Brain pericyte (primary cell): ENCODE measurements at regions not wholly inside any gene's neighbourhood (a gene's known extent, or its start where the extent isn't known, plus 50 kb on each side); places are given as distances from the start of the nearest gene placed in this dataset.

Experiments
- DNase-seq: peaks from one replicate; pipeline ENCODE4 v3.0.0-alpha.2; 2012; ENCODE audit warnings: low read depth, low spot score

DNA sequence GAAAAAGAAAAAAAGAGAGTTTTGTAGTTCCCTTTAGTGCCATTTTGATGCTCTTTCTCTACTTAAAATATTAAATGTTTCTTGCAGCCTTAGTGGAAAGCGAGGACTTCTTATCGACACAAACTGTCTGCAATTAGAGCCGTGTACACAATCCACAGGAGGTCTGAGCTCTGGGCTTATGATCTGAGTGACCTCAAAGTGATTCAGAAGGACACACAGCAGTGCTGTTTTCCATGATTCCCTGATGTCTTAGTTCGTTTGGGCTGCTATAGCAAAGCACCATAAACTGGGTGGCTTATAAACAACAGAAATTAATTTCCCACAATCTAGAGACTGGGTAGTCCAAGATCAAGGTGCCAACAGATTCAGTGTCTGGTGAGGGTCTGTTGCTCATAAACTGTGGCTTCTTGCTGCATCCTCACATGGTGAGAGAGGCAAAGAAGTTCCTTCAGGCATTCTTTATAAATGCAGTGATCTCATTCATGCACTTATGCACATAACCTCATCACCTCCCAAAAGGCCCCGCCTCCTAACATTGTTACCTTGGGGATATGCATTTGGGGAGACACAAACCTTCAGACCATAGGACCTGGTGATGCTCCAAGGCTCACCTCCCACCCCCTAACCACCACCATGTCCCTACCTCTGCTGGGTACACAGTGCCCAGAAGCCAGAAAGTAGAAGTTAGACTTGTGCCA lies 204.5 kb upstream of the GHITM start:
- no peak for DNase-seq

DNA sequence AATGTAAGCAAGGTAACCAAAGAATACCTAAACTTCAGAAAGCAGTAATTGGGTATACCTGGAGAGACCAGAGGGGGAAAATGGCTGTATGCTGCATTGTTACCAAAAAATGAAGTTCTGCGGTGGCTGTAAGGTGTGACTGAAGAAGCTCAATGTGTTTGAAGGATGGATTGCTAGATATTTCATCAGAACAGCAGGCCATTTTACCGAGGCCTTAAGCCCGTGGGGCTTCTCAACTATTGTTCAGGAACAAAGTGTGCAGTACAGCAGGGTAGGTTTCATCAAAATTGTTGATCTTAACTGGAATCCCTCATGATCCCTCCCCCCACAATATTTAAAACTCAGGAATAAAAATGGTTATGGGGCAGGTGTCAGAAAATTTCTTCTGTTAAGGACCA lies 204.0 kb upstream of the GHITM start:
- no peak for DNase-seq

GRCh38 chr10:83935911-83936310 lies 203.4 kb upstream of the GHITM start:
- no peak for DNase-seq

- no peak for DNase-seq
Observed at GRCh38 chr10:83937161-83937560, 202.1 kb upstream of the GHITM start.

DNA sequence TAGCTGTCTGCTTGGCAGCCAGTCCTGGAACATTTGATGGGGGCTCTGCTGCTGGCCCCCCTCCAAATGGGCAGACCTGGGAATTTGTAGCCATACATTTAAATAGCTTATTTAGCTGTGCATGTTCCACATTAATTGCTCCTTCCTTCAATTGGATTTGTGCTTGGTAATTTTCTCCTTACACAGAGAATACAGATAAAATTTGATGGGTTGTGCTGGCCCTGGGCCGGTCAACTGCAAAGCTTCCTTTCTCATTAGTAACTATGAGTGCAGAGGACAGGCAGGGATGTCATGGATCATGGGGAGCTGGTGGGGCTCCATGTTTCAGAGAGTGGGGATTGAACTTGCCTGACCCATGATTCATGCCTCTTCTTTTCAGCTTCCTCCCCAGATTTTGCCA lies 201.5 kb upstream of the GHITM start:
- no peak for DNase-seq

- no peak for DNase-seq
Observed at GRCh38 chr10:83941189-83941588, 198.1 kb upstream of the GHITM start.

GRCh38 chr10:83942410-83942809 lies 196.9 kb upstream of the GHITM start:
- DNase-seq, result no peak

- no peak for DNase-seq
Observed at GRCh38 chr10:83943049-83943448, 196.3 kb upstream of the GHITM start.

DNA sequence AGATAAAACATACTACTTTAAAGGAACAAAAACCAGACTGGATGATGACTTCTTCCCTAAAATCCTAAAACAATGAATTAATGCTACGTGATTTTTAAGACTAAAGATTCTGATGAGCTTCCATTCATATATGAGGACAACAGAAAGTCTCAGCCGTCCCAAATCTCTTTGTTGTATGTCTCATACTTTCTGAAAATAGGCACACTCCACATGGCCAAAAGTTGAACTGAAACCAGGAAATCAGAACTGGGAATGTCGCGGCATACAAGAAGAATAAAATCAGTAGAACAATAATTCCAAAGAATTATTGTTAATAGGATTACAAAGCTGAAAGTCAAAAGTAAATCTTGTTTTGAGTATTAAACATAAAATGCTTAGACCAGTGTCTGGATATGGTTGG lies 195.4 kb upstream of the GHITM start:
- DNase-seq, result no peak

DNA sequence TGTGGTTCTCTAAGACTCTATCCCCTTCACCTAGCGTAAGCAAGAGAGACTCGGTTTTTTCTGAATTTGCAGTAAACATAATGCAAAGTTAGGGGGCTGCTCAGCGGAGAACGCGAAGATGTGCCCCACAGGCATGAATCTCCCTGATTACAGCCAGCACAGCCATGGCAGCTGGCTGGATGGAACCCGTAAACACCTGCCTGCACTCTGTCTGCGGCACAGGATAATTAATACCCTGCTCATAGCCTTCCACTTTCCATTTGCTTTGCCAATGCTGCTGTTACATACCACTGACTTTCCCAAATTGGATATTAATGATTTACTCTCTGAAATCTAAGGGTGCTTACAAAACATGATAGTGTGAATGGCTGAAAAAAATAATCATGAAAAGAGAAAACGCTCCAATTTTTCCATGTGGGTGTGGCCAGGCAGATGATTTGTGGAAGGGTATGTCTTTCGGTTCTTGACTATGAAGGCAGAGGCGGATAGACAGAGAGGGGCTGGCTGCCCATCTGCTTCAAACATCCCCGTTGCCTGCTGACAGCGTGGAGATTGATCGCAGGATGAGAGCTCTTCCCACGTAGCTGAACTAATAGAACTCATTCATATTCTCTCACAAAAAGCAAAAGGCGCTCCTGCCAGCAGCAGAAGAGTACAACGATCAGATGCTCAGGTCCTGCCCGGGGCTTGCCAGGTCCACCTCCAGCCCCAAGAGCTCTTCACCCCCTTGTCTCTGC lies 193.2 kb upstream of the GHITM start:
- no peak for DNase-seq

- no peak for DNase-seq
Observed at GRCh38 chr10:83952314-83952713, 187.0 kb upstream of the GHITM start.

GRCh38 chr10:83953589-83953988 lies 185.7 kb upstream of the GHITM start:
- DNase-seq, result no peak

DNA sequence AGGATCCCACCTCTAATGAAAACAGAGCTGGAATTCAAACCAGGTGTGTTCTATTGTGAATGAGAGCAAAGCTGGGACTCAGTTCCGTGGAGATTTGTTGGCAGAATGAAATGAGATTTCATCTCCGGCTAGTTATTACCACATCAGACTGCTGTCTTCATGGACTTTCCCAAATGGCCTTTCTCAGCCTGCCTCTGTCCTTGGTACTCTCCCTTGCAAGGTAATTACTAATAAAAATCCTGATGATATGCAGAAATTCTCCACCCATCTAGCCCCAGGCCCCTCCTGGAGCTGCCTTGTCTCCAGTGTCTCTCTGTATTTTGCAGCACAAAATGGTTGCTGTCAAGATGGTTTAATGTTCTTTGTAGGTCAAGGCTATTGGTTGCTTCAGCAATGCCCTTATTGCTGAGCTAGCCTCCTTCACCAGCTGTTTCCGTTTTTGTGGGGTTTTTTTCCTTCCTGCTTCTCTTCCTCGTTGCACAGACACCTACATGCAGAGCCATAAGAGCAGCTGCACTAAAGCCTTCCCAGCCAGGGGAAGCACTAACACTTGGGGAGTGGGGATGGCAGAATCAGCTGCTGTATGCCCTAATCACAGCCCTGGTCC lies 185.0 kb upstream of the GHITM start:
- DNase-seq, result no peak

- DNase-seq, result no peak
Observed at GRCh38 chr10:83955406-83955805, 183.9 kb upstream of the GHITM start.

DNA sequence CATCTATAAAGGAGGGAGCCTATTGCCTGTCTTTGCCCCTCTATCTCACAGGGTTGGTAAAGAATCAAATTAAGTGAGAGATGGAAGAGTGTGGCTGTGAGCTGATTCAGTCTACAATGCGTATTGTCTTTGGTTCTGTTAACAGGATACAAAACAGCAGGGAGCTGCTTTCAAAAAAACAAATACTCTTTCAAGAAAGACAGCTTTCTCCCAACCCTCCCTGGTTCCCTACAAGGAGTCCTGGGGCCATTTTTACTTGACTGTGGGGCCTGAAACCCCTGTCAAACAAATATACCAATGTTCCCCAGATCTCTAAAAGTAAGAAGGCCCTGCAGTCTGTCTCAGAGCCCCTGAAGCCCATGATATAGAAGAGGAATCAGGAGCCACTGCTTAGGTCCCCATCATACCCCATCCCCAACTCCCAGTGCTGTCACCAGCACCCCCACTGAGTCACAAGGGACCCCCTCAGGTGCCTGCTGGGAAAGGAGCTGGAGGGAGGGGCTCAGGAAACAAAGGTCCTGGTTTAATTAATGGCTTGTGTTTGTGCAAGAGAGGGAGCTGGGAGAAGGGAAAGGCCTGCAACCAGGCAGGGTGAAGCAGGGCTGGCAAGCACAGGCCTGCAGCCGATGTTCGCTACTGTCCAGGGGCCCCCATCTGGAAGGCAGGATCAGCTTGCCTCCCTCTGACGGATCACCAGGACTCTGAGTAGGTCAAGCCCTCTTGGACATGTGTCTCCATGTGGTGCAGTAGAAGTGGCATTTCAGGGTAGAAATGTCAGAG lies 182.0 kb upstream of the GHITM start:
- no peak for DNase-seq

DNA sequence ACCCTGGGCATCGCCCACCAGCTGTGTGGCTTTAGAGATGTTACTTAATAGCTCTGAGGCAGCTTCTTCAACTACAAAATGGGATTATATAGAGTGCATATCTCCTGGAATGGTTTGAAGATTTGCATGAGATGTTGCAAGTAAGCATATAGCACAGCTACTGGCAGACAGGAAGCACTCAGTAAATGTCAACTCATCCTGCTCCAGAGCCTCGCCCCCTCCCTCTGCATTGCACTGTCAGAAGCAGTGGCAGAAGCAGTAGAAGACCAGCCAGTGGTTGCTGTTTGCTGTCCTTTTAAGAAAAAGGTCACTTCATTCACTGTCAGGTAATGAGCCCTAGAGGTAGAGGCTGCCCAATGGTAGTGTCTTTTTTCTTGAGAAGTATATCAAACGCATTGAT lies 180.0 kb upstream of the GHITM start:
- no peak for DNase-seq

- DNase-seq, result no peak
Observed at GRCh38 chr10:83960125-83960524, 179.2 kb upstream of the GHITM start.

- DNase-seq, result no peak
Observed at GRCh38 chr10:83961620-83962019, 177.7 kb upstream of the GHITM start.

GRCh38 chr10:83963446-83963845 lies 175.9 kb upstream of the GHITM start:
- no peak for DNase-seq

GRCh38 chr10:83965473-83965872 lies 173.8 kb upstream of the GHITM start:
- no peak for DNase-seq

- no peak for DNase-seq
Observed at GRCh38 chr10:83968052-83968451, 171.3 kb upstream of the GHITM start.

DNA sequence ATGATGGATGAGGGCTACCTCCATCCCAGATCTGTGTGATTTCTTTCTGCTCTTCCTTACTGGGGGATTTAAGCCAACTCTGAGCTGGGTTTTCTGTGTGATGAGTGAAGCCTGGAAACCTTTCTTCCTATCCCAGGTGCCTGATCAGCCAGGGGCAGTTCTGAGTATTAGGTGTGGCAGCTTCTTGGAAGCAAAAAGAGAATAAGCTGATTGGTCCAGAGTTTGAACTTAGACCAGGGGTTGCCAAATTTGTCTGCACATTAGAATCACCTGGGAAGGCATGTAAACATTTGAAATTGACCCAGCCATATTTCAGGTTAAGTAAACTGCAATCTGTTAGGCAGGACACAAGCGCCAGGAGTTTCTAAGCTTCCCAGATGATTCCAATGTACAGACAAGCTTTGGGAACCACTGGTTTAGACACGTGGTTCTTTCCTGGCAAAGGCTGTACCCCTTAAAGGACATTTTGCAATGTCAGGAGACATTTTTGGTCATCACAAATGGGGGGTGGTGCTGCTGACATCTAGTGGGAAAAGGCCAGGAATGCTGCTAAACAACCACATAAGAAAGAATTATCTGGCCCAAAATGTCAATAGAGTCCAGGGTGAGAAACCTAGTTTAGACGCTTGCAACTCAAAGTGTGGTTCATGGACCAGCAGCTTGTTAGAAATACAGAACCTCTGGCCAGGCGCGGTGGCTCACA lies 160.5 kb upstream of the GHITM start:
- no peak for DNase-seq
